AG04450 (cell line): ENCODE measurements at regions not wholly inside any gene's neighbourhood (a gene's known extent, or its start where the extent isn't known, plus 50 kb on each side); places are given as distances from the start of the nearest gene placed in this dataset.

Experiments
- CTCF ChIA-PET: fragments of 300-600, 350-600 bp; formaldehyde crosslinking; extraction: SDS; loops from one replicate; lab custom pipeline; 2022; ENCODE audit warnings: antibody characterized with exemption, inconsistent platforms; lab: Charles Lee
- POLR2A ChIA-PET: fragments of 350-600 bp; formaldehyde crosslinking; extraction: SDS; loops from one replicate; lab custom pipeline; 2021; ENCODE audit warnings: antibody characterized with exemption, inconsistent platforms; lab: Yijun Ruan, JAX
- DNase-seq: peaks from one replicate; pipeline ENCODE4 v3.0.0-alpha.2; 2011; ENCODE audit warnings: low read depth, low spot score
- H3K27ac ChIP-seq: one replicate; pipeline ENCODE4 v1.5.1; 2012; ENCODE audit warnings: low read depth, low read length, control low read depth
- H3K27me3 ChIP-seq: one replicate; pipeline ENCODE4 v1.6.0; 2012; ENCODE audit warnings: low read length; ENCODE audit not compliant: control insufficient read depth, insufficient read depth
- H3K4me3 ChIP-seq: 2 replicates; pipeline ENCODE4 v1.5.1; 2011; ENCODE audit warnings: mild to moderate bottlenecking, low read depth, low read length, control low read depth
- H3K9me3 ChIP-seq: 2 replicates; pipeline ENCODE4 v1.5.1; 2012; ENCODE audit warnings: low read length; ENCODE audit not compliant: control insufficient read depth, insufficient read depth
- TF ChIP-seq, protein P1 (sequence below): IDR thresholded peaks from 2 replicates; pipeline ENCODE4 v1.5.1; 2011; ENCODE audit warnings: low read depth, low read length, control low read depth, inconsistent platforms

DNA sequence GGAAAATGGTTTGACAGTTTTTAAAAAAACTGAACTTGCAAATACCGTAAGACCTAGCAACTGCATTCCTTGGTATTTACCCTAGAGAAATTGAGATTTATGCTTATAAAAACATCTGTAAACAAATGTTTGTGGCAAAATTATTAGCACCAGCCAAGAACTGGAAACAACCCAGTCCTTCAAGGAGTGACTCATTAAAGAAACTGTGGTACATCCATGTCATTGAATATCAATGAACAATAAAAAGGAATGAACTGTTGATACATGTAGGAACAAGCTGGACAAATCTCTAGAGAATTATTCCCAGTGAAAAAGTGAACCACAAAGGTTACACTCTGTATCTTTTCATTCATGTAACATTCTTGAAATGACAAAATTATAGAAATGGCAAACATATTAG lies 240.2 kb upstream of the ADAMTS3 start:
- no peaks in the 10 kb centered on the region for H3K9me3 ChIP-seq
- no peak for DNase-seq
- no peak overlapping the region for H3K27ac ChIP-seq
- H3K27me3 ChIP-seq = no peaks in the 10 kb centered on the region
- ChIA-PET CTCF (no interaction called here), POLR2A (no interaction called here)
- no peak overlapping the region for H3K4me3 ChIP-seq
- TF ChIP-seq, protein P1, sequence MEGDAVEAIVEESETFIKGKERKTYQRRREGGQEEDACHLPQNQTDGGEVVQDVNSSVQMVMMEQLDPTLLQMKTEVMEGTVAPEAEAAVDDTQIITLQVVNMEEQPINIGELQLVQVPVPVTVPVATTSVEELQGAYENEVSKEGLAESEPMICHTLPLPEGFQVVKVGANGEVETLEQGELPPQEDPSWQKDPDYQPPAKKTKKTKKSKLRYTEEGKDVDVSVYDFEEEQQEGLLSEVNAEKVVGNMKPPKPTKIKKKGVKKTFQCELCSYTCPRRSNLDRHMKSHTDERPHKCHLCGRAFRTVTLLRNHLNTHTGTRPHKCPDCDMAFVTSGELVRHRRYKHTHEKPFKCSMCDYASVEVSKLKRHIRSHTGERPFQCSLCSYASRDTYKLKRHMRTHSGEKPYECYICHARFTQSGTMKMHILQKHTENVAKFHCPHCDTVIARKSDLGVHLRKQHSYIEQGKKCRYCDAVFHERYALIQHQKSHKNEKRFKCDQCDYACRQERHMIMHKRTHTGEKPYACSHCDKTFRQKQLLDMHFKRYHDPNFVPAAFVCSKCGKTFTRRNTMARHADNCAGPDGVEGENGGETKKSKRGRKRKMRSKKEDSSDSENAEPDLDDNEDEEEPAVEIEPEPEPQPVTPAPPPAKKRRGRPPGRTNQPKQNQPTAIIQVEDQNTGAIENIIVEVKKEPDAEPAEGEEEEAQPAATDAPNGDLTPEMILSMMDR = no peak

DNA sequence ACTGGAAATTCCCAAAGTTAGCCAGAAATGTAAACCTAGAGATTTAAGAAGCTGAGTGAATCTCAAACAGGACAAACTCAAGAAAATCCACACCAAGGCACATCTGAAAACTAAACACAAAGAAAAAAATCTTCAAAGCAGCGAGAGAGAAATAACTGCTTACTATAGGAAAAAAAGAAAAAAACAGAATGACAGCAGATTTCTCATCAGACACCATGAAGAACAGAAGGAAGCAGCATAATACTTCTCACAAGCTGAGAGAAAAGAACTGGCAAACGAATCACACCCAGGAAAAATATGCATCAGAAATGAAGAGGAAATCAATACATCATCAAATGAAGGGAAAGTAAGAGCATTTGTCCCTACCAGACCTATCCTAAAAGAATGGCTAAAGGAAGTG lies 236.3 kb upstream of the ADAMTS3 start:
- no peak overlapping the region for H3K4me3 ChIP-seq
- POLR2A ChIA-PET = no interaction called here
- CTCF ChIA-PET = no interaction called here
- TF ChIP-seq, protein P1 = no peak
- no peak overlapping the region for H3K27ac ChIP-seq
- DNase-seq = no peak
- no peaks in the 10 kb centered on the region for H3K9me3 ChIP-seq
- H3K27me3 ChIP-seq = no peaks in the 10 kb centered on the region

DNA sequence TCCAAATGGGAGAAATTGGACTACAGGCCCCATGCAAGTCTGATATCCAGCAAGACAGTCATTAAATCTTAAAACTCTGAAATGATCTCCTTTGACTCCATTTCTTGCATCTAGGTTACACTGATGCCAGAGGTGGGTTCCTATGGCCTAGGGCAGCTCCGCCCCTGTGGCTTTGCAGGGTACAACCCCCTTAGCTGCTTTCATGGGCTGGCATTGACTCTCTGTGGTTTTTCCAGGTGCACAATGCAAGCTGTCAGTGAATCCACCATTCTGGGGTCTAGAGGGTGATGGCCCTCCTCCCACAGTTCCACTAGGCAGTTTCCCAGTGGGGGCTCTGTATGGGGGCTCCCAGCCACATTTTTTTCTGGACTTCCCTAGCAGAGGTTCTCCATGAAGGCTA lies 228.5 kb upstream of the ADAMTS3 start:
- no peak for DNase-seq
- ChIA-PET POLR2A (no interaction called here), CTCF (no interaction called here)

DNA sequence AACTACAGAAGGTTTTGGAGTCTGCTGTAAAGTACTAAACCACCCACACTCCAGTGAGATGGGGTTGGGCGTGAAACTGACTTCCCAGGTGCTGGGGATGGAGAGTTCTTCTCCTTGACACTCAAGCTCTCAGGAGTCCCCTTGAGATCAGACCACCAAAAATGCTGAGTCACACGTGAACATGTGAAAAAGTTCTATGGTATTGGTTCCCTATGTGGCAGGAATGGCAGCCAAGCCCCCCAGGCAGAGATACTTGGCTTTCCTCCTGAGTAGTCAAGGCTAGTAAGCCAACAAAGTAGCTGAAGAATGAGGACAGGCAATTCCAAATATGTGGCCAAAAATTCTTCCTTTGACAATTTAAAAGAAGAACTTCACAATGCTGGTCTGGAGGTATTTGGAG lies 222.0 kb upstream of the ADAMTS3 start:
- DNase-seq = no peak
- Histone ChIP-seq H3K4me3 (no peak overlapping the region), H3K27me3 (no peaks in the 10 kb centered on the region), H3K27ac (no peak overlapping the region), H3K9me3 (no peaks in the 10 kb centered on the region)
- ChIA-PET CTCF (no interaction called here), POLR2A (no interaction called here)
- TF ChIP-seq, protein P1 = no peak

More for the DNA sequence above, 228.5 kb upstream of the ADAMTS3 start:
- TF ChIP-seq, protein P1 = no peak
- Histone ChIP-seq H3K27me3 (no peaks in the 10 kb centered on the region), H3K4me3 (no peak overlapping the region), H3K9me3 (no peaks in the 10 kb centered on the region), H3K27ac (no peak overlapping the region)

DNA sequence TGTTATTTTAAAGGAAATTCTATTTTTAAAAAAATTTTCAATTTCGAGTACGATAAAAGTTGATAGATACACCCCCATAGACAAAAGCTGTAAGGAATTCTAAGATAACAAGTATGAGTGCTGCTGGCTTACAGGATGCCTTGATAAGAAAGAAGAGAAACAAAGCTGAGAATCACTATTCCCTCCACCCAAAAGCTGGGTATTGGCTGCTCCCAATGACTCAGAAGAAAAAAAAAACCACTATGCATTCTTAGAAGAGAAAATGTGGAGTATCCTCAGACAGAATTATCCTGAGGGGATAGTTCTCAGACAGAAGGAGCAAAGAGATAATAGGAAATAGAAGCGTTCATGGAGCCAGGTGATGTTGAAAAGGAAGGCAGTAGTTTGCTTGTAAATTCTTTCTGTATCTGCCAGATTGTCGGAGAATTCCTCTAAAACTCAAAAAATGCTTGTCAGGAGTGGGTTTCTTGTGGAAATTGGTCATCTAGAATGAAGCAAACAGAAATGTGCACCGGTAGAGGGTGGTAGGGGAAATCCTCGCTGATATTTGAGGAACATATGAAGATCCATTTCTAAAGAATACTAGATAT lies 217.5 kb upstream of the ADAMTS3 start:
- H3K4me3 ChIP-seq = no peak overlapping the region
- ChIA-PET CTCF (interaction anchor here (0.7 kb wide), 1 partner anchor 70 kb away, joined by 5 read pairs; no protein-coding TSS in a partner anchor), POLR2A (no interaction called here)
- no peak overlapping the region for H3K27ac ChIP-seq
- TF ChIP-seq, protein P1 = no peak
- no peaks in the 10 kb centered on the region for H3K9me3 ChIP-seq
- H3K27me3 ChIP-seq = no peaks in the 10 kb centered on the region
- DNase-seq = no peak
